ENCODE measurements at regions not wholly inside any gene's neighbourhood (a gene's known extent, or its start where the extent isn't known, plus 50 kb on each side); places are given as distances from the start of the nearest gene placed in this dataset.

DNA sequence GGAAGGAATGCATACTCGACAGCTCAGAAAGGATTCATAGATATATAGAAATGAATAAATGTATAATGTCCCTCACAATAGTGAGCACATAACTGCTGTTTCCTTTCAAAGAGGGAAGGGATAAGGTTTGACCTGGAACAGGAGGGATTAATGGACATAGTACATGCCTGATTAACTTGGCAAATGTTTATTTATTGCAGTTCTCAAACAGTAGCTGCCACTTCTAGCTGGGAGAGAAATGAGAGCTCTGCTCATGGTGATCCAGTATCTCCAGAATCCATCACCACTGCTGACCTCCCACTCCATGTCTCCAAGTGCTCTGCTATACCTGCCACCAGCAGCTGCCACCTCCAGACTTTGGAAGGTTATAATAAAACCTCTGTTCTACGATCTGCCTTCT lies 108.1 kb downstream of the LRIG3 start:
- DNase-seq (no peak), ATAC-seq (no peak)
- Histone ChIP-seq H3K36me3 (no peaks in the 10 kb centered on the region), H3K27ac (no peak overlapping the region), H3K4me3 (no peak overlapping the region), H3K4me1 (peaks cover 0 to 13% (median 2%) of the 10 kb centered on the region in 9 donors), H3K9me3 (no peaks in the 10 kb centered on the region), H3K27me3 (no peaks in the 10 kb centered on the region)
- TF ChIP-seq, protein P1, sequence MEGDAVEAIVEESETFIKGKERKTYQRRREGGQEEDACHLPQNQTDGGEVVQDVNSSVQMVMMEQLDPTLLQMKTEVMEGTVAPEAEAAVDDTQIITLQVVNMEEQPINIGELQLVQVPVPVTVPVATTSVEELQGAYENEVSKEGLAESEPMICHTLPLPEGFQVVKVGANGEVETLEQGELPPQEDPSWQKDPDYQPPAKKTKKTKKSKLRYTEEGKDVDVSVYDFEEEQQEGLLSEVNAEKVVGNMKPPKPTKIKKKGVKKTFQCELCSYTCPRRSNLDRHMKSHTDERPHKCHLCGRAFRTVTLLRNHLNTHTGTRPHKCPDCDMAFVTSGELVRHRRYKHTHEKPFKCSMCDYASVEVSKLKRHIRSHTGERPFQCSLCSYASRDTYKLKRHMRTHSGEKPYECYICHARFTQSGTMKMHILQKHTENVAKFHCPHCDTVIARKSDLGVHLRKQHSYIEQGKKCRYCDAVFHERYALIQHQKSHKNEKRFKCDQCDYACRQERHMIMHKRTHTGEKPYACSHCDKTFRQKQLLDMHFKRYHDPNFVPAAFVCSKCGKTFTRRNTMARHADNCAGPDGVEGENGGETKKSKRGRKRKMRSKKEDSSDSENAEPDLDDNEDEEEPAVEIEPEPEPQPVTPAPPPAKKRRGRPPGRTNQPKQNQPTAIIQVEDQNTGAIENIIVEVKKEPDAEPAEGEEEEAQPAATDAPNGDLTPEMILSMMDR (IDR thresholded peaks at IDR 0.05) = no peak
- 39 to 60% methylated on average over 2 of the region's 2 CpGs for WGBS, 2 donors
- intact Hi-C loops (cut with DNase I) = loop anchor here in 1 of 10 donors (10.0 kb wide), 1 partner anchor 47 kb away; no protein-coding TSS in a partner anchor

DNA sequence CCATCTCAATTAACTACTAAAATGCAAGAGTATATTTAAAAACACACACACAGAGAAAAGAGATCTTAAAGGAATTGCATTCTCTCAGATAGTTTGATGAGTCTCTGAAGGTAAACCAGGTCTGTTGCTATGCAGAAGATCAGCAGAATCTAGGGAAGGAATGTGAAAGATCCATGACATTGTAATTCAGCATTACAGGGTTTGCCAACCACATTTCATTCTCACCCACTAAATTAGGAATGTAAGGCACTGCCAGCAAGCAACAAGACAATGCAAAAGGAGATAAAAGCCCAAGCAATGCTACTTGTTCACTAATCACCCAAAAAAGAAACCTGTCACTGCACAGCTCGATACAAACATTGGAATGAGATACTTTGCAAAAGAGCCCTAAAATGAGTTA lies 106.3 kb downstream of the LRIG3 start:
- Histone ChIP-seq H3K4me1 (peaks cover 0 to 13% (median 2%) of the 10 kb centered on the region in 9 donors), H3K4me3 (no peak overlapping the region), H3K27ac (no peak overlapping the region), H3K27me3 (no peaks in the 10 kb centered on the region), H3K9me3 (no peaks in the 10 kb centered on the region), H3K36me3 (no peaks in the 10 kb centered on the region)
- DNase-seq = no peak
- WGBS, 2 donors = 24 to 32% methylated on average over 1 of the region's 1 CpG
- TF ChIP-seq, protein P1 (IDR thresholded peaks at IDR 0.05) = no peak
- intact Hi-C loops (cut with DNase I) = loop anchor here in 1 of 10 donors (10.0 kb wide), 1 partner anchor 49 kb away; no protein-coding TSS in a partner anchor
- ATAC-seq = peak in 1 of 8 donors; percentile 31

DNA sequence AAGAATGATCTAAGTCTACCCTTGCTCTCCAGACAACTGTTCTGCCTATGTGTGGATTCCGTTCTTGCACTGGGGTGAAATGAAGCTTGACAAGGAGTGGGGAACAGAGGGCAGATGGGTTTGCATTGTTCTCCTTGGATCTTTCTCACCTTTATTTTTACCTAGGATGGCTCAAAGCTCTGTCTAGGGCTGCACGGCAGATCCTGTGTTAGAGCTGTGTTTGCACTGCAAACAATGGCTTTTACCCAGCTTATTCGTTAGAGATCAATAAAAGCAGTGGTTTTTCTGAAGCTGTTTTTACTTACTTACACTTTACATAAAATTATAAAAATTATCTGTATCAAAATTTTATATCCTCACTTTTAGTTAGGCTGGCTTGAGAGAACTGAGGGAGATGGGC lies 105.1 kb downstream of the LRIG3 start:
- H3K27ac ChIP-seq = no peak overlapping the region
- intact Hi-C loops (cut with DNase I) = loop anchor here in 1 of 10 donors (10.0 kb wide), 1 partner anchor 50 kb away; no protein-coding TSS in a partner anchor
- peaks cover 0 to 13% (median 2%) of the 10 kb centered on the region in 9 donors for H3K4me1 ChIP-seq
- DNase-seq = no peak
- ATAC-seq = no peak
- no peaks in the 10 kb centered on the region for H3K9me3 ChIP-seq
- no peaks in the 10 kb centered on the region for H3K27me3 ChIP-seq
- H3K4me3 ChIP-seq = no peak overlapping the region
- WGBS, 2 donors = 91 to 96% methylated on average over 3 of the region's 3 CpGs
- no peaks in the 10 kb centered on the region for H3K36me3 ChIP-seq
- TF ChIP-seq, protein P1 (IDR thresholded peaks at IDR 0.05) = no peak

DNA sequence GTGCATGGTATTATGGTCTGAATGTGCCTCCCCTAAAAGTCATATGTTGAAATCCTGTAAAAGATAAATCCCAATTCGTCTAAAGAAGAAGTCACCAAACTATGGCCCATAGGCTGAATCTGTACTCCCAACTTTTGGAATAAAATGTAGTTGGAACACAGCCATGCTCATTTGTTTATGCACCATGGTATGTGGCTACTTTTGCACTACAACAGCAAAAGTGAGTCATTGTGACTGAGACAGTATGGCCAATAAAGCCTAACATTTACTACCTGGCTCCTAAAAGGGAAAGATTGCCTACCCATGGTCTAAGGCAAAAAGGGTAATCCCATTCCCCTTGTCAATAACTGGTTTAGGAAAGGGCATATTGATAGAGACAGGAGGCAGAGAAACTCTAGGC lies 101.8 kb downstream of the LRIG3 start:
- 72 to 73% methylated on average over 1 of the region's 1 CpG for WGBS, 2 donors
- H3K27ac ChIP-seq = no peak overlapping the region
- no peaks in the 10 kb centered on the region for H3K36me3 ChIP-seq
- H3K27me3 ChIP-seq = no peaks in the 10 kb centered on the region
- TF ChIP-seq, protein P1 (IDR thresholded peaks at IDR 0.05) = no peak
- no peaks in the 10 kb centered on the region for H3K9me3 ChIP-seq
- ATAC-seq = no peak
- no peak overlapping the region for H3K4me3 ChIP-seq
- no peak for DNase-seq
- peaks cover 0 to 7% (median 0%) of the 10 kb centered on the region in 9 donors for H3K4me1 ChIP-seq
- intact Hi-C loops (cut with DNase I) = loop anchor here in 1 of 10 donors (10.0 kb wide), 1 partner anchor 54 kb away; no protein-coding TSS in a partner anchor
